B cell (primary cell): ENCODE measurements at regions not wholly inside any gene's neighbourhood (a gene's known extent, or its start where the extent isn't known, plus 50 kb on each side); places are given as distances from the start of the nearest gene placed in this dataset.
"Not testable (repeated sequence)": the region's sequence is repeated elsewhere in the genome, so short reads cannot be mapped to it uniquely, and the experiment has no call there.

ENCODE experiments used
- ATAC-seq: fragments of 200-7000 bp; cut with Tn5 transposase; one replicate; pipeline ENCODE4 v1.10.0; 2021; ENCODE audit warnings: low read depth, mild to moderate bottlenecking, moderate number of reproducible peaks, moderate library complexity
- CTCF ChIA-PET: fragments of 350-600 bp; sonication (Branson Sonifier 250); formaldehyde crosslinking; loops from one replicate; lab custom pipeline; 2021; ENCODE audit warnings: antibody characterized with exemption, inconsistent platforms; lab: Charles Lee
- POLR2A ChIA-PET: fragments of 350-600 bp; sonication (Branson Sonifier 250); formaldehyde crosslinking; loops from one replicate; lab custom pipeline; 2021; ENCODE audit warnings: antibody characterized with exemption; lab: Charles Lee
- DNase-seq: peaks from one replicate; pipeline ENCODE4 v3.0.0; 2013
- H2AFZ ChIP-seq: 2 replicates; pipeline ENCODE4 v1.6.1; 2012; ENCODE audit warnings: mild to moderate bottlenecking, low read depth, low read length; ENCODE audit not compliant: insufficient read depth, poor library complexity, severe bottlenecking
- H3K27ac ChIP-seq, 2 donors: 1 replicate in 1 of 2; 2 replicates in 1 of 2; pipeline ENCODE4 v1.5.1; 2012 to 2013; ENCODE audit warnings: low read length in 2 of 2, mild to moderate bottlenecking in 2 of 2, moderate library complexity in 1 of 2
- H3K27me3 ChIP-seq, 4 experiments: fragments of 200-600 bp in 1 of 4; sonication (generic) in 1 of 4; replicated peaks in 1 of 4; 1 replicate in 2 of 4; 2 replicates in 2 of 4; pipeline versions ENCODE4 v1.6.1 to v1.7.0; 2013 to 2016; ENCODE audit warnings: low read length in 3 of 4, mild to moderate bottlenecking in 2 of 4, mixed read lengths in 1 of 4, moderate library complexity in 1 of 4; ENCODE audit not compliant: insufficient read depth in 4 of 4, control insufficient read depth in 3 of 4; ENCODE audit errors: control extremely low read depth in 1 of 4
- H3K36me3 ChIP-seq, 2 experiments: replicated peaks in 1 of 2; 1 replicate in 1 of 2; 2 replicates in 1 of 2; pipeline versions ENCODE4 v1.6.1 to v1.7.1; 2013; ENCODE audit warnings: low read length in 1 of 2; ENCODE audit not compliant: insufficient read depth in 2 of 2, control insufficient read depth in 1 of 2; ENCODE audit errors: control extremely low read depth in 1 of 2, extremely low read depth in 1 of 2
- H3K4me1 ChIP-seq, 2 donors: fragments of 200-600 bp in 1 of 2; sonication (generic) in 1 of 2; 1 replicate in 1 of 2; 2 replicates in 1 of 2; pipeline versions ENCODE4 v1.5.1 to v1.6.1; 2013 to 2017; ENCODE audit warnings: low read length in 2 of 2; ENCODE audit not compliant: control insufficient read depth in 2 of 2, insufficient read depth in 2 of 2
- H3K4me2 ChIP-seq: replicated peaks from 2 replicates; pipeline ENCODE3; 2012; ENCODE audit warnings: mild to moderate bottlenecking, low read depth, low read length; ENCODE audit not compliant: poor library complexity, severe bottlenecking
- H3K4me3 ChIP-seq, 5 experiments: fragments of 200-600 bp in 1 of 5; sonication (generic) in 1 of 5; 1 replicate in 3 of 5; 2 replicates in 2 of 5; pipeline versions ENCODE4 v1.5.1 to v1.7.0; 2011 to 2016; ENCODE audit warnings: low read length in 4 of 5, mild to moderate bottlenecking in 4 of 5, low read depth in 2 of 5, control low read depth in 1 of 5, moderate library complexity in 1 of 5; ENCODE audit not compliant: insufficient read depth in 1 of 5; ENCODE audit errors: control extremely low read depth in 1 of 5, extremely low read depth in 1 of 5
- H3K79me2 ChIP-seq: fragments of 200-600 bp; sonication (generic); one replicate; pipeline ENCODE4 v1.6.0; 2016; ENCODE audit warnings: low read length; ENCODE audit not compliant: control insufficient read depth, insufficient read depth
- H3K9ac ChIP-seq: fragments of 200-600 bp; sonication (generic); 2 replicates; pipeline ENCODE4 v1.6.1; 2017; ENCODE audit warnings: mild to moderate bottlenecking, low read length, moderate library complexity
- H3K9me3 ChIP-seq, 3 donors: one replicate each; pipeline versions ENCODE4 v1.6.1 to v1.7.1; 2013; ENCODE audit warnings: low read length in 2 of 3; ENCODE audit not compliant: control insufficient read depth in 2 of 3, insufficient read depth in 1 of 3; ENCODE audit errors: control extremely low read depth in 1 of 3
- H4K20me1 ChIP-seq: 2 replicates; pipeline ENCODE4 v1.6.0; 2012; ENCODE audit warnings: mild to moderate bottlenecking, low read length; ENCODE audit not compliant: insufficient read depth, control insufficient read depth, poor library complexity, severe bottlenecking
- H3K27ac Mint-ChIP-seq: one replicate; pipeline ENCODE4 v1.8.0; 2021; ENCODE audit warnings: mixed read lengths
- H3K27me3 Mint-ChIP-seq: one replicate; pipeline ENCODE4 v1.8.0; 2021; ENCODE audit warnings: mixed read lengths
- H3K4me1 Mint-ChIP-seq: one replicate; pipeline ENCODE4 v1.8.0; 2021; ENCODE audit warnings: mixed read lengths
- H3K4me3 Mint-ChIP-seq: one replicate; pipeline ENCODE4 v1.8.0; 2021; ENCODE audit warnings: mixed read lengths
- H3K9me3 Mint-ChIP-seq: one replicate; pipeline ENCODE4 v1.8.0; 2022; ENCODE audit warnings: mixed read lengths; ENCODE audit not compliant: insufficient read depth
- CTCF ChIP-seq: fragments of 200-600 bp; IDR thresholded peaks from one replicate; pipeline ENCODE4 v1.8.0; 2022; ENCODE audit warnings: antibody characterized with exemption, mild to moderate bottlenecking
- EZH2 ChIP-seq: IDR thresholded peaks from 2 replicates; pipeline ENCODE4 v1.6.1; 2012; ENCODE audit warnings: borderline replicate concordance, low read depth, mild to moderate bottlenecking, moderate library complexity, low read length; ENCODE audit not compliant: insufficient read depth, poor library complexity, severe bottlenecking
- WGBS: methylation state at CpG from one replicate; pipeline ENCODE4 v1.1.5; 2013; ENCODE audit warnings: missing lambda C conversion rate; ENCODE audit not compliant: insufficient coverage; 5-methylcytosine and 5-hydroxymethylcytosine counted together
- intact Hi-C: fragments of 100-400 bp; cut with micrococcal nuclease; formaldehyde crosslinking; loops from one replicate; pipeline ENCODE4 v1.10.0; 2022

- no peaks in the 10 kb centered on the region for H3K36me3 ChIP-seq
- DNase-seq: no peak
- CTCF ChIA-PET: no interaction called here
- ATAC-seq: no peak
- H3K9me3 ChIP-seq: peaks cover 0 to 76% (median 1%) of the 10 kb centered on the region in 3 donors
- Mint-ChIP-seq H3K27ac (no peak overlapping the region), H3K4me3 (no peak overlapping the region), H3K9me3 (peaks cover 8% of the 10 kb centered on the region), H3K4me1 (no peaks in the 10 kb centered on the region), H3K27me3 (no peaks in the 10 kb centered on the region)
- intact Hi-C loops: no loop called here
- H3K27me3 ChIP-seq: no peaks in the 10 kb centered on the region
- H3K4me1 ChIP-seq: no peaks in the 10 kb centered on the region
- H3K9ac ChIP-seq: no peak overlapping the region
- no peak overlapping the region for H3K4me3 ChIP-seq
- no peaks in the 10 kb centered on the region for H4K20me1 ChIP-seq
- no peak overlapping the region for H2AFZ ChIP-seq
- H3K79me2 ChIP-seq: no peaks in the 10 kb centered on the region
- TF ChIP-seq CTCF (no peak), EZH2 (no peak)
- no peak overlapping the region for H3K4me2 ChIP-seq
- 89% methylated on average over 5 of the region's 6 CpGs for WGBS
- no peak overlapping the region for H3K27ac ChIP-seq
- POLR2A ChIA-PET: no interaction called here
Measured at GRCh38 chr13:19052180-19052579, 129.4 kb downstream of the TUBA3C start.

- H3K4me1 Mint-ChIP-seq: no peaks in the 10 kb centered on the region
- Histone ChIP-seq H3K36me3 (no peaks in the 10 kb centered on the region), H3K4me3 (no peak overlapping the region), H3K4me2 (no peak overlapping the region), H3K9ac (no peak overlapping the region), H3K27ac (no peak overlapping the region), H3K4me1 (no peaks in the 10 kb centered on the region), H3K79me2 (no peaks in the 10 kb centered on the region), H2AFZ (no peak overlapping the region), H4K20me1 (no peaks in the 10 kb centered on the region), H3K27me3 (no peaks in the 10 kb centered on the region), H3K9me3 (peaks cover 0 to 64% (median 2%) of the 10 kb centered on the region in 3 donors)
- H3K27me3 Mint-ChIP-seq: no peaks in the 10 kb centered on the region
- H3K9me3 Mint-ChIP-seq: peaks cover 8% of the 10 kb centered on the region
- intact Hi-C loops: no loop called here
- 83% methylated on average over 10 of the region's 10 CpGs for WGBS
- no peak for DNase-seq
- ATAC-seq: no peak
- no peak overlapping the region for H3K27ac Mint-ChIP-seq
- no peak overlapping the region for H3K4me3 Mint-ChIP-seq
- POLR2A ChIA-PET: no interaction called here
- CTCF ChIA-PET: no interaction called here
- TF ChIP-seq CTCF: no peak
- no peak for TF ChIP-seq EZH2
Measured at GRCh38 chr13:19050901-19051300, 130.7 kb downstream of the TUBA3C start.

- H3K4me2 ChIP-seq, ATAC-seq, H3K4me1 Mint-ChIP-seq, H3K4me3 ChIP-seq, POLR2A ChIA-PET, H3K36me3 ChIP-seq, H3K27me3 Mint-ChIP-seq, DNase-seq, intact Hi-C loops, H3K9me3 Mint-ChIP-seq, H3K27ac Mint-ChIP-seq, H3K27me3 ChIP-seq, H3K4me1 ChIP-seq, H3K9ac ChIP-seq, CTCF ChIA-PET, H3K4me3 Mint-ChIP-seq, H2AFZ ChIP-seq, H4K20me1 ChIP-seq, H3K27ac ChIP-seq, H3K79me2 ChIP-seq: not testable (repeated sequence)
- WGBS: 86% methylated on average over 12 of the region's 13 CpGs
- H3K9me3 ChIP-seq: peaks cover 0 to 51% (median 2%) of the 10 kb centered on the region in 3 donors
Measured at GRCh38 chr13:19049624-19050023, 132.0 kb downstream of the TUBA3C start.
